GM23338 (cell line): ENCODE measurements at regions not wholly inside any gene's neighbourhood (a gene's known extent, or its start where the extent isn't known, plus 50 kb on each side); places are given as distances from the start of the nearest gene placed in this dataset.

Experiments used
- ATAC-seq: fragments of 200-7000 bp; cut with Tn5 transposase; 3 replicates; pipeline ENCODE4 v1.9.1; 2020
- DNase-seq: peaks from one replicate; pipeline ENCODE4 v3.0.0-alpha.2; 2015; ENCODE audit warnings: low spot score
- H2AFZ ChIP-seq: fragments of 200-600 bp; sonication (generic); 2 replicates; pipeline ENCODE4 v1.8.0; 2016; ENCODE audit warnings: antibody characterized with exemption, mild to moderate bottlenecking, moderate library complexity
- H3F3A ChIP-seq: fragments of 200-600 bp; sonication (generic); replicated peaks from 2 replicates; pipeline ENCODE4 v1.8.0; 2017; ENCODE audit warnings: antibody characterized with exemption, mixed run types, low read depth
- H3K27ac ChIP-seq: fragments of 200-600 bp; sonication (generic); 2 replicates; pipeline ENCODE4 v1.6.1; 2016; ENCODE audit warnings: low read depth
- H3K27me3 ChIP-seq: fragments of 200-600 bp; sonication (generic); 2 replicates; pipeline ENCODE4 v1.8.0; 2016; ENCODE audit warnings: mild to moderate bottlenecking, mixed run types, moderate library complexity; ENCODE audit not compliant: insufficient read depth
- H3K36me3 ChIP-seq: fragments of 200-600 bp; sonication (generic); 2 replicates; pipeline ENCODE4 v1.8.0; 2016; ENCODE audit warnings: mild to moderate bottlenecking; ENCODE audit not compliant: insufficient read depth
- H3K4me1 ChIP-seq: fragments of 200-600 bp; sonication (generic); 2 replicates; pipeline ENCODE4 v1.8.0; 2016; ENCODE audit warnings: mild to moderate bottlenecking, moderate library complexity; ENCODE audit not compliant: insufficient read depth
- H3K4me2 ChIP-seq: fragments of 200-600 bp; sonication (generic); 2 replicates; pipeline ENCODE4 v1.7.1; 2017; ENCODE audit warnings: mixed run types
- H3K4me3 ChIP-seq: fragments of 200-600 bp; sonication (generic); 2 replicates; pipeline ENCODE4 v1.6.1; 2016; ENCODE audit warnings: mixed run types
- H3K79me2 ChIP-seq: fragments of 200-600 bp; sonication (generic); replicated peaks from 2 replicates; pipeline ENCODE4 v1.8.0; 2017; ENCODE audit warnings: mild to moderate bottlenecking; ENCODE audit not compliant: insufficient read depth
- H3K9me2 ChIP-seq: fragments of 200-600 bp; sonication (generic); 2 replicates; pipeline ENCODE4 v1.8.0; 2017; ENCODE audit not compliant: insufficient read depth
- H4K20me1 ChIP-seq: fragments of 200-600 bp; sonication (generic); replicated peaks from 2 replicates; pipeline ENCODE4 v1.8.0; 2017; ENCODE audit warnings: mild to moderate bottlenecking; ENCODE audit not compliant: insufficient read depth
- H3K27ac Mint-ChIP-seq: 2 replicates; pipeline ENCODE4 v1.8.0; 2020; ENCODE audit warnings: inconsistent platforms, mild to moderate bottlenecking, moderate library complexity, mixed read lengths
- H3K27me3 Mint-ChIP-seq: 3 replicates; pipeline ENCODE4 v1.8.0; 2022; ENCODE audit warnings: low read depth, mild to moderate bottlenecking, moderate library complexity, mixed read lengths, inconsistent platforms; ENCODE audit not compliant: insufficient read depth, poor library complexity
- H3K36me3 Mint-ChIP-seq: 3 replicates; pipeline ENCODE4 v1.8.0; 2021; ENCODE audit warnings: low read depth, mild to moderate bottlenecking, inconsistent platforms, moderate library complexity, mixed read lengths
- H3K4me1 Mint-ChIP-seq: 3 replicates; pipeline ENCODE4 v1.8.0; 2020; ENCODE audit warnings: mild to moderate bottlenecking, inconsistent platforms, mixed read lengths
- H3K4me3 Mint-ChIP-seq: 3 replicates; pipeline ENCODE4 v1.8.0; 2021; ENCODE audit warnings: moderate library complexity, mild to moderate bottlenecking, inconsistent platforms, mixed read lengths
- H3K9me3 Mint-ChIP-seq: 3 replicates; pipeline ENCODE4 v1.8.0; 2020; ENCODE audit warnings: moderate library complexity, mild to moderate bottlenecking, inconsistent platforms, mixed read lengths
- NANOG ChIP-seq: IDR thresholded peaks from 2 replicates; pipeline ENCODE4 v1.6.1; 2016; ENCODE audit warnings: antibody characterized with exemption, borderline replicate concordance
- TF ChIP-seq, protein P1 (sequence below), 2 experiments: fragments of 200-600 bp in 1 of 2; sonication (generic) in 1 of 2; conservative IDR thresholded peaks; 2 replicates each; pipeline versions ENCODE4 v1.5.1 to v1.6.1; 2016 to 2017; ENCODE audit warnings: antibody characterized with exemption in 2 of 2, low read depth in 2 of 2, mild to moderate bottlenecking in 2 of 2, moderate library complexity in 1 of 2
- TF ChIP-seq, protein P2 (sequence below): fragments of 250-450 bp; sonication (Bioruptor Pico); IDR thresholded peaks from 2 replicates; pipeline ENCODE4 v1.5.0; 2020; ENCODE audit warnings: mild to moderate bottlenecking, moderate library complexity

DNA sequence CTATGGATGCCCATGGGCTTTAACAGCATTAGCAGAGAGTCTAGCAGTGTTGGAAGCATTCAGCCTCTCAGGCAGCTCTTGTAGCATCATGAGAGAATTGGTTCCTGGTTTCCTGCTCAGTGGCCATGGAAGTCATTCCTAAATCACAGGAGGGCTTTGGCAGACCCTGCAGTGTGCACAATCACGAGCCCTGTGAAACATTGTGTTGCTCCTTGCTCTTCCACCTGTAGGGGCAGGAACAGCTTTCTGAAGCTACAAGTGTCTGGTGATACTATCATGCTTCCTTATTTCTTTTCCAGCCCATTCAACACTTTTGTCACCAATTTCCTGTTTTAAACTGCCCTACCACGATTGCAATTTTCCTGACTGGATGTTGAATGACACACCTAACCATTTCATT lies 402.2 kb upstream of the USP15 start:
- H3F3A ChIP-seq: no peaks in the 10 kb centered on the region
- no peaks in the 10 kb centered on the region for H4K20me1 ChIP-seq
- no peaks in the 10 kb centered on the region for H3K9me2 ChIP-seq
- H3K27me3 Mint-ChIP-seq: no peaks in the 10 kb centered on the region
- no peak overlapping the region for H3K4me3 ChIP-seq
- TF ChIP-seq, protein P1, sequence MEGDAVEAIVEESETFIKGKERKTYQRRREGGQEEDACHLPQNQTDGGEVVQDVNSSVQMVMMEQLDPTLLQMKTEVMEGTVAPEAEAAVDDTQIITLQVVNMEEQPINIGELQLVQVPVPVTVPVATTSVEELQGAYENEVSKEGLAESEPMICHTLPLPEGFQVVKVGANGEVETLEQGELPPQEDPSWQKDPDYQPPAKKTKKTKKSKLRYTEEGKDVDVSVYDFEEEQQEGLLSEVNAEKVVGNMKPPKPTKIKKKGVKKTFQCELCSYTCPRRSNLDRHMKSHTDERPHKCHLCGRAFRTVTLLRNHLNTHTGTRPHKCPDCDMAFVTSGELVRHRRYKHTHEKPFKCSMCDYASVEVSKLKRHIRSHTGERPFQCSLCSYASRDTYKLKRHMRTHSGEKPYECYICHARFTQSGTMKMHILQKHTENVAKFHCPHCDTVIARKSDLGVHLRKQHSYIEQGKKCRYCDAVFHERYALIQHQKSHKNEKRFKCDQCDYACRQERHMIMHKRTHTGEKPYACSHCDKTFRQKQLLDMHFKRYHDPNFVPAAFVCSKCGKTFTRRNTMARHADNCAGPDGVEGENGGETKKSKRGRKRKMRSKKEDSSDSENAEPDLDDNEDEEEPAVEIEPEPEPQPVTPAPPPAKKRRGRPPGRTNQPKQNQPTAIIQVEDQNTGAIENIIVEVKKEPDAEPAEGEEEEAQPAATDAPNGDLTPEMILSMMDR (conservative IDR thresholded peaks at IDR 0.05; ENCODE audit: low read depth in 2 of 2): no peak
- TF ChIP-seq NANOG: no peak
- no peak for ATAC-seq
- no peaks in the 10 kb centered on the region for H3K27me3 ChIP-seq
- no peak overlapping the region for H3K27ac Mint-ChIP-seq
- H3K4me3 Mint-ChIP-seq: no peak overlapping the region
- 0 out of 3 replicates have a peak, but pooled peaks cover 4% of the 10 kb centered on the region for H3K9me3 Mint-ChIP-seq
- H3K36me3 Mint-ChIP-seq: no peaks in the 10 kb centered on the region
- no peaks in the 10 kb centered on the region for H3K79me2 ChIP-seq
- H2AFZ ChIP-seq: no peak overlapping the region
- no peak overlapping the region for H3K4me2 ChIP-seq
- H3K4me1 ChIP-seq: no peaks in the 10 kb centered on the region
- no peaks in the 10 kb centered on the region for H3K36me3 ChIP-seq
- DNase-seq: no peak
- no peak overlapping the region for H3K27ac ChIP-seq
- no peaks in the 10 kb centered on the region for H3K4me1 Mint-ChIP-seq

DNA sequence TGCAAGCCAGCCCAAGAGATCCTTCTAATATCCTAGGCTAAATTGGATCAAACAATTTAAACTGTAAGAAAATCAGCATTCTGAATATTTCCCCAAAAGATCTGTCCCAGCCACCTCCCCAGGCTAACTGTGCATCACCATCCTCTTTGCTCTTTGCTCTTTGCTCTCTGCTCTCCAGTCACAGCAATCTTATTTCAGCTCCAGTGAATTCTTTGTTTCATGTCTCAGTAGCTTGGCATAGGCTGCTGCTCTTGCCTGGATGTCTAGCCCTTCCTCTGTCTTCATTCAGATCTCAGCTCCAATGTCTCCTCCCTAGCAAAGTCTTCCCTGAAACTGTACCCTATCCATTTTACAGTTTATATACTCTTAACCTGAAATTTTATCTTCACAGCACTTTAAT lies 399.8 kb upstream of the USP15 start:
- no peak overlapping the region; the same call in 1 of the 2 replicates for H3K27ac Mint-ChIP-seq
- Histone ChIP-seq H3K79me2 (no peaks in the 10 kb centered on the region), H3K9me2 (no peaks in the 10 kb centered on the region), H3K4me3 (no peak overlapping the region), H3K4me2 (no peak overlapping the region), H3K4me1 (no peaks in the 10 kb centered on the region), H4K20me1 (no peaks in the 10 kb centered on the region), H2AFZ (no peak overlapping the region; the same call in 1 of the 2 replicates), H3K36me3 (no peaks in the 10 kb centered on the region), H3K27ac (no peak overlapping the region), H3F3A (no peaks in the 10 kb centered on the region), H3K27me3 (no peaks in the 10 kb centered on the region)
- ATAC-seq (no peak), DNase-seq (no peak)
- H3K4me1 Mint-ChIP-seq: no peaks in the 10 kb centered on the region
- H3K27me3 Mint-ChIP-seq: no peaks in the 10 kb centered on the region
- TF ChIP-seq, protein P2, sequence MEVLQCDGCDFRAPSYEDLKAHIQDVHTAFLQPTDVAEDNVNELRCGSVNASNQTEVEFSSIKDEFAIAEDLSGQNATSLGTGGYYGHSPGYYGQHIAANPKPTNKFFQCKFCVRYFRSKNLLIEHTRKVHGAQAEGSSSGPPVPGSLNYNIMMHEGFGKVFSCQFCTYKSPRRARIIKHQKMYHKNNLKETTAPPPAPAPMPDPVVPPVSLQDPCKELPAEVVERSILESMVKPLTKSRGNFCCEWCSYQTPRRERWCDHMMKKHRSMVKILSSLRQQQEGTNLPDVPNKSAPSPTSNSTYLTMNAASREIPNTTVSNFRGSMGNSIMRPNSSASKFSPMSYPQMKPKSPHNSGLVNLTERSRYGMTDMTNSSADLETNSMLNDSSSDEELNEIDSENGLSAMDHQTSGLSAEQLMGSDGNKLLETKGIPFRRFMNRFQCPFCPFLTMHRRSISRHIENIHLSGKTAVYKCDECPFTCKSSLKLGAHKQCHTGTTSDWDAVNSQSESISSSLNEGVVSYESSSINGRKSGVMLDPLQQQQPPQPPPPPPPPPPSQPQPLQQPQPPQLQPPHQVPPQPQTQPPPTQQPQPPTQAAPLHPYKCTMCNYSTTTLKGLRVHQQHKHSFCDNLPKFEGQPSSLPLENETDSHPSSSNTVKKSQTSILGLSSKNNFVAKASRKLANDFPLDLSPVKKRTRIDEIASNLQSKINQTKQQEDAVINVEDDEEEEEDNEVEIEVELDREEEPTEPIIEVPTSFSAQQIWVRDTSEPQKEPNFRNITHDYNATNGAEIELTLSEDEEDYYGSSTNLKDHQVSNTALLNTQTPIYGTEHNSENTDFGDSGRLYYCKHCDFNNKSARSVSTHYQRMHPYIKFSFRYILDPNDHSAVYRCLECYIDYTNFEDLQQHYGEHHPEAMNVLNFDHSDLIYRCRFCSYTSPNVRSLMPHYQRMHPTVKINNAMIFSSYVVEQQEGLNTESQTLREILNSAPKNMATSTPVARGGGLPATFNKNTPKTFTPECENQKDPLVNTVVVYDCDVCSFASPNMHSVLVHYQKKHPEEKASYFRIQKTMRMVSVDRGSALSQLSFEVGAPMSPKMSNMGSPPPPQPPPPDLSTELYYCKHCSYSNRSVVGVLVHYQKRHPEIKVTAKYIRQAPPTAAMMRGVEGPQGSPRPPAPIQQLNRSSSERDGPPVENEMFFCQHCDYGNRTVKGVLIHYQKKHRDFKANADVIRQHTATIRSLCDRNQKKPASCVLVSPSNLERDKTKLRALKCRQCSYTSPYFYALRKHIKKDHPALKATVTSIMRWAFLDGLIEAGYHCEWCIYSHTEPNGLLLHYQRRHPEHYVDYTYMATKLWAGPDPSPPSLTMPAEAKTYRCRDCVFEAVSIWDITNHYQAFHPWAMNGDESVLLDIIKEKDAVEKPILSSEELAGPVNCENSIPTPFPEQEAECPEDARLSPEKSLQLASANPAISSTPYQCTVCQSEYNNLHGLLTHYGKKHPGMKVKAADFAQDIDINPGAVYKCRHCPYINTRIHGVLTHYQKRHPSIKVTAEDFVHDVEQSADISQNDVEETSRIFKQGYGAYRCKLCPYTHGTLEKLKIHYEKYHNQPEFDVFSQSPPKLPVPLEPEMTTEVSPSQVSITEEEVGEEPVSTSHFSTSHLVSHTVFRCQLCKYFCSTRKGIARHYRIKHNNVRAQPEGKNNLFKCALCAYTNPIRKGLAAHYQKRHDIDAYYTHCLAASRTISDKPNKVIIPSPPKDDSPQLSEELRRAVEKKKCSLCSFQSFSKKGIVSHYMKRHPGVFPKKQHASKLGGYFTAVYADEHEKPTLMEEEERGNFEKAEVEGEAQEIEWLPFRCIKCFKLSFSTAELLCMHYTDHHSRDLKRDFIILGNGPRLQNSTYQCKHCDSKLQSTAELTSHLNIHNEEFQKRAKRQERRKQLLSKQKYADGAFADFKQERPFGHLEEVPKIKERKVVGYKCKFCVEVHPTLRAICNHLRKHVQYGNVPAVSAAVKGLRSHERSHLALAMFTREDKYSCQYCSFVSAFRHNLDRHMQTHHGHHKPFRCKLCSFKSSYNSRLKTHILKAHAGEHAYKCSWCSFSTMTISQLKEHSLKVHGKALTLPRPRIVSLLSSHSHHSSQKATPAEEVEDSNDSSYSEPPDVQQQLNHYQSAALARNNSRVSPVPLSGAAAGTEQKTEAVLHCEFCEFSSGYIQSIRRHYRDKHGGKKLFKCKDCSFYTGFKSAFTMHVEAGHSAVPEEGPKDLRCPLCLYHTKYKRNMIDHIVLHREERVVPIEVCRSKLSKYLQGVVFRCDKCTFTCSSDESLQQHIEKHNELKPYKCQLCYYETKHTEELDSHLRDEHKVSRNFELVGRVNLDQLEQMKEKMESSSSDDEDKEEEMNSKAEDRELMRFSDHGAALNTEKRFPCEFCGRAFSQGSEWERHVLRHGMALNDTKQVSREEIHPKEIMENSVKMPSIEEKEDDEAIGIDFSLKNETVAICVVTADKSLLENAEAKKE: no peak
- no peaks in the 10 kb centered on the region for H3K9me3 Mint-ChIP-seq
- H3K4me3 Mint-ChIP-seq: no peak overlapping the region
- no peaks in the 10 kb centered on the region for H3K36me3 Mint-ChIP-seq
